GM20000 (cell line): ENCODE measurements at regions not wholly inside any gene's neighbourhood (a gene's known extent, or its start where the extent isn't known, plus 50 kb on each side); places are given as distances from the start of the nearest gene placed in this dataset.

ENCODE experiments used
- DNase-seq: peaks from one replicate; pipeline ENCODE4 v3.0.0; 2012; ENCODE audit warnings: low spot score
- TF ChIP-seq, protein P1 (sequence below): IDR thresholded peaks from 2 replicates; pipeline ENCODE4 v1.5.1; 2012; ENCODE audit warnings: mild to moderate bottlenecking, control low read depth; ENCODE audit errors: extremely low read depth, missing control alignments

DNA sequence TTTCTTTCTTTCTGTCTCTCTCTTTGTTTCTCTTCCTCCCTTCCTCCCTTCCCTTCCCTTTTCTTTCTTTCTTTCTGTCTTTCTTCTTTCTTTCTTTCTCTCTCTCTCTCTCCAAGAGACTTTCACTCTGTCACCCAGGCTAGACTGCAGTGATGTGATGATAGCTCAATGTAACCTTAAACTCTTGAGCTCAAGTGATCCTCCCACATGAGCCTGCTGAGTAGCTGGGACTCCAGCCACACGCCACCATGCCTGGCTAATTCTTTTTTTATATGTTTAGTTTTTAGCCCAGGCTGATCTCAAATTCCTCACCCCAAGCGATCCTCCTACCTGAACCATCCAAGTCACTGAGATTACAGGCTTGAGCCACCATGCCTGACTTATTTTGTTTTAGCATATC is 64.3 kb upstream of the EMCN start:
- no peak for DNase-seq
- TF ChIP-seq, protein P1, sequence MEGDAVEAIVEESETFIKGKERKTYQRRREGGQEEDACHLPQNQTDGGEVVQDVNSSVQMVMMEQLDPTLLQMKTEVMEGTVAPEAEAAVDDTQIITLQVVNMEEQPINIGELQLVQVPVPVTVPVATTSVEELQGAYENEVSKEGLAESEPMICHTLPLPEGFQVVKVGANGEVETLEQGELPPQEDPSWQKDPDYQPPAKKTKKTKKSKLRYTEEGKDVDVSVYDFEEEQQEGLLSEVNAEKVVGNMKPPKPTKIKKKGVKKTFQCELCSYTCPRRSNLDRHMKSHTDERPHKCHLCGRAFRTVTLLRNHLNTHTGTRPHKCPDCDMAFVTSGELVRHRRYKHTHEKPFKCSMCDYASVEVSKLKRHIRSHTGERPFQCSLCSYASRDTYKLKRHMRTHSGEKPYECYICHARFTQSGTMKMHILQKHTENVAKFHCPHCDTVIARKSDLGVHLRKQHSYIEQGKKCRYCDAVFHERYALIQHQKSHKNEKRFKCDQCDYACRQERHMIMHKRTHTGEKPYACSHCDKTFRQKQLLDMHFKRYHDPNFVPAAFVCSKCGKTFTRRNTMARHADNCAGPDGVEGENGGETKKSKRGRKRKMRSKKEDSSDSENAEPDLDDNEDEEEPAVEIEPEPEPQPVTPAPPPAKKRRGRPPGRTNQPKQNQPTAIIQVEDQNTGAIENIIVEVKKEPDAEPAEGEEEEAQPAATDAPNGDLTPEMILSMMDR, result no peak

DNA sequence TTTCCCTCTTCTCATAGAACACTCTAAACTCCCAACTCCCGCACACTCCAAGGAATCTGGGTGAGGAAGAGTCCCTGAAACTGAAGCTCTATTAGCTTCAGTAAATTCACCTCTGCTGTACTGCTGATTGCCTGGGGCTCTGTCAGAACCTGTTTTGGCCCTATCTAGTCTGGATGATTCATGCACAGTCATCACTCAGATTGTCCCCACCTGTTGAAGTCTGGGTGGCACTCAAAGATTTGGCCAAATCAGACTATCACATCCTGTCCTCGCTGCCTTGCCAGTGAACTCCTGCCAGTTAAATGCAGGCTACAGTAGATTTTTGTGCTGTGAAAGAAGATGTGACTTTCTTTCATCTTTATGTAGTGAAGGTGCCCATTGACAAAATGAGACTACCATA is 63.5 kb upstream of the EMCN start:
- no peak for DNase-seq

DNA sequence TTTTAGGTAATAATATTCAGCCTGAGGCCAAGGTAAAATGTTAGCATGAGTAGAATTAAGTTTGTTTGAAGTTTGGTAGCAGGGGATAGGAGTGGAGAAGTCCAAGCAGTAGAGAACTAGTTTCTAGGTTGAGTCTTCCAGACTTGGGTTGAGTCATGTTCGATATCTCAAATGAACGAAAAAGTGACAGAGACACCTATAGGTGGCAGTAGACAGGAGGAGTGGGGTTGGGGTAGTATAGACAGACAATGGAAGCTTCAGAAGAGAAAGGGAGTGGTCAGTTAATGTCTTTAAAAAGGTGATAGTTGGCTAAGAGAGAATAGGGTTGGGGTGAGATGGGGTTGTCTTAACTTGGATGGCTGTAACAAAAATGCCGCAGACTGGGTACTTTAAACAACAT is 58.7 kb upstream of the EMCN start:
- no peak for DNase-seq
- TF ChIP-seq, protein P1, result no peak

More for the DNA sequence above, 63.5 kb upstream of the EMCN start:
- TF ChIP-seq, protein P1, result no peak

GRCh38 chr4:100574607-100575006 is 56.8 kb upstream of the EMCN start:
- TF ChIP-seq, protein P1, result no peak
- DNase-seq, result no peak

DNA sequence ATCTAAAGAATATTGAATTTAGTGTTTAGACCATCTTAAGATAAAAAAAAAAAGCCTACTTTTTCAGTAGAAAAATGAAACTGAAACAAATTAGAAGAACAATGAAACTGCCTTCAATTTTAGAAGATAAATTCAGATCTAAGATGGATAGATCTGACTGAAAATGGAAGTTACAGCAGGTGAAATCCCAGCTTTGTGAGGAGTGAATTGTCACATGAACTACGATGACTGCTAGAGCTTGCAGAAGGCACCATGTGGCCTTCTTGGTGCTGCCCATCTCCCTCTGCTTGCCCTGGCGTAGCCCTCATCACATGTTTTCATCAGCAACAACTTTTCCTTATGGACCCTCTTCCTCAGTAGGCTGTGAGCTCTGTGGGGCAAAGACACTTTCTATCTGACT is 51.4 kb upstream of the EMCN start:
- peak; percentile 22 for DNase-seq
- TF ChIP-seq, protein P1, result no peak
